NCI-H446 treated with DMSO at 0.1 percent for 48 hours (cell line): ENCODE measurements at regions not wholly inside any gene's neighbourhood (a gene's known extent, or its start where the extent isn't known, plus 50 kb on each side); places are given as distances from the start of the nearest gene placed in this dataset.
A peak's percentile ranks its signal among the peaks of the same experiment; 100 is the strongest.
"Not testable (repeated sequence)": the region's sequence is repeated elsewhere in the genome, so short reads cannot be mapped to it uniquely, and the experiment has no call there.

Experiments
- DNase-seq: peaks from one replicate; lab custom pipeline; 2025; lab: John Stamatoyannopoulos, UW

GRCh38 chr20:24418731-24419130, 50.7 kb upstream of the SYNDIG1 start:
- no peak for DNase-seq

GRCh38 chr20:24417485-24417884, 51.9 kb upstream of the SYNDIG1 start:
- DNase-seq = no peak

GRCh38 chr20:24415444-24415843, 54.0 kb upstream of the SYNDIG1 start:
- DNase-seq = not testable (repeated sequence)

GRCh38 chr20:24411834-24412216, 57.6 kb upstream of the SYNDIG1 start:
- no peak for DNase-seq

GRCh38 chr20:24411003-24411833, 58.2 kb upstream of the SYNDIG1 start:
- DNase-seq = peak; percentile 70

- DNase-seq = no peak
Measured at GRCh38 chr20:24407151-24407550, 62.3 kb upstream of the SYNDIG1 start.

GRCh38 chr20:24406750-24407149, 62.7 kb upstream of the SYNDIG1 start:
- DNase-seq = no peak

GRCh38 chr20:24406251-24406650, 63.2 kb upstream of the SYNDIG1 start:
- DNase-seq = no peak

- DNase-seq = no peak
Measured at GRCh38 chr20:24405810-24406209, 63.6 kb upstream of the SYNDIG1 start.

- DNase-seq = no peak
Measured at GRCh38 chr20:24403406-24403805, 66.0 kb upstream of the SYNDIG1 start.

- peak; percentile 71 for DNase-seq
Measured at GRCh38 chr20:24402188-24402587, 67.2 kb upstream of the SYNDIG1 start.

GRCh38 chr20:24395151-24395550, 74.3 kb upstream of the SYNDIG1 start:
- DNase-seq = no peak

- no peak for DNase-seq
Measured at GRCh38 chr20:24393903-24394302, 75.5 kb upstream of the SYNDIG1 start.

GRCh38 chr20:24392612-24393011, 76.8 kb upstream of the SYNDIG1 start:
- DNase-seq = no peak

- DNase-seq = no peak
Measured at GRCh38 chr20:24389686-24390085, 79.7 kb upstream of the SYNDIG1 start.

- no peak for DNase-seq
Measured at GRCh38 chr20:24388828-24389380, 80.5 kb upstream of the SYNDIG1 start.

GRCh38 chr20:24385547-24385946, 83.9 kb upstream of the SYNDIG1 start:
- no peak for DNase-seq

- DNase-seq = no peak
Measured at GRCh38 chr20:24384865-24385264, 84.6 kb upstream of the SYNDIG1 start.

- DNase-seq = peak; percentile 54
Measured at GRCh38 chr20:24382743-24383142, 86.7 kb upstream of the SYNDIG1 start.

- DNase-seq = peak; percentile 54
Measured at GRCh38 chr20:24382331-24382730, 87.1 kb upstream of the SYNDIG1 start.

GRCh38 chr20:24381886-24382285, 87.5 kb upstream of the SYNDIG1 start:
- no peak for DNase-seq

- DNase-seq = peak; percentile 74
Measured at GRCh38 chr20:24379484-24379927, 89.9 kb upstream of the SYNDIG1 start.

- peak; percentile 56 for DNase-seq
Measured at GRCh38 chr20:24378661-24379483, 90.6 kb upstream of the SYNDIG1 start.
